Activated CD4-positive, alpha-beta memory T cell treated with anti-CD3 and anti-CD28 coated beads for 36 hours (primary cell): ENCODE measurements at regions not wholly inside any gene's neighbourhood (a gene's known extent, or its start where the extent isn't known, plus 50 kb on each side); places are given as distances from the start of the nearest gene placed in this dataset.
A peak's percentile ranks its signal among the peaks of the same experiment; 100 is the strongest.

ENCODE experiments used
- CTCF ChIA-PET: fragments of 350-600 bp; sonication (Branson Sonifier 250); formaldehyde crosslinking; loops from one replicate; lab custom pipeline; 2021; ENCODE audit warnings: antibody characterized with exemption, inconsistent platforms; lab: Charles Lee
- POLR2A ChIA-PET: fragments of 350-600 bp; sonication (Branson Sonifier 250); formaldehyde crosslinking; loops from one replicate; lab custom pipeline; 2021; ENCODE audit warnings: antibody characterized with exemption; lab: Charles Lee
- DNase-seq: peaks from one replicate; pipeline ENCODE4 v3.0.0-alpha.2; 2020
- H3K27ac Mint-ChIP-seq: one replicate; pipeline ENCODE4 v1.8.0; 2021; ENCODE audit warnings: mixed read lengths
- H3K27me3 Mint-ChIP-seq: one replicate; pipeline ENCODE4 v1.8.0; 2021; ENCODE audit warnings: mixed read lengths
- H3K36me3 Mint-ChIP-seq: one replicate; pipeline ENCODE4 v1.8.0; 2021; ENCODE audit warnings: mixed read lengths
- H3K4me1 Mint-ChIP-seq: one replicate; pipeline ENCODE4 v1.8.0; 2021; ENCODE audit warnings: low read depth, mixed read lengths
- H3K4me3 Mint-ChIP-seq: one replicate; pipeline ENCODE4 v1.8.0; 2021; ENCODE audit warnings: mild to moderate bottlenecking, mixed read lengths
- H3K9me3 Mint-ChIP-seq: one replicate; pipeline ENCODE4 v1.8.0; 2021; ENCODE audit warnings: mixed read lengths
- intact Hi-C: fragments of 100-400 bp; cut with micrococcal nuclease; formaldehyde crosslinking; loops from one replicate; pipeline ENCODE4 v1.15.1; 2023

DNA sequence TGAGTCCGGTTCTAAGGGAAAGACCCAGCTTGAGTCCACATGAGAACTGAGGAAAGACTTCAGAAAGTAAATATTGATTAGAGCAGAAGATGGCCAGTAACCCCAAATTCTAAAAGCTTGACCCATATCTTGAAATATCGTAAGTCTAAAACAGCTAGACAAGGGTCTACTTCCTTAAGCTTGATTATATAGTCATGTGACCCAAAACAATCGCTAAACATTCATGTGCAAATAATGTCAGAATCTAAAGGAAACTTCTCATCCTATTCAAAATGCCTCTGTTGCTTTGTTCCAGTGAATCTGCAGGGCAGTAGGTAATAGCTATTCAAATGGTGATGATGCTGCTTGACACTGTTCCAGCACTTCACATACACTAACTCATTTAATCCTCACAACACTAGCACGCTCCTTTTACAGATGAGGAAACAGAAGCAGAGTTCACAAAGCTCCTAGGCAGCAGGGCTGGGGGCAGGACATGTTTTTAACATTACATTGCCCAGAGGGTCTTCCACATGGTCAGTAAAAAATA is 52.6 kb downstream of the TCF20 start:
- CTCF ChIA-PET = interaction anchor here (0.5 to 1.5 kb wide), 5 partner anchors 10 to 220 kb away, joined by 3 to 7 read pairs (median 3); no protein-coding TSS in a partner anchor
- Mint-ChIP-seq H3K36me3 (peaks cover 23% of the 10 kb centered on the region), H3K27me3 (no peaks in the 10 kb centered on the region), H3K4me3 (peak overlapping the region; percentile 38), H3K9me3 (no peaks in the 10 kb centered on the region), H3K27ac (peak overlapping the region; percentile 95), H3K4me1 (peaks cover 51% of the 10 kb centered on the region)
- intact Hi-C loops = loop anchor here (1.0 to 2.0 kb wide), 6 partner anchors 16 to 278 kb away; no protein-coding TSS in a partner anchor
- no peak for DNase-seq
- POLR2A ChIA-PET = interaction anchor here (0.5 to 3.2 kb wide), 6 partner anchors 15 to 288 kb away, joined by 3 to 13 read pairs (median 4); no protein-coding TSS in a partner anchor

DNA sequence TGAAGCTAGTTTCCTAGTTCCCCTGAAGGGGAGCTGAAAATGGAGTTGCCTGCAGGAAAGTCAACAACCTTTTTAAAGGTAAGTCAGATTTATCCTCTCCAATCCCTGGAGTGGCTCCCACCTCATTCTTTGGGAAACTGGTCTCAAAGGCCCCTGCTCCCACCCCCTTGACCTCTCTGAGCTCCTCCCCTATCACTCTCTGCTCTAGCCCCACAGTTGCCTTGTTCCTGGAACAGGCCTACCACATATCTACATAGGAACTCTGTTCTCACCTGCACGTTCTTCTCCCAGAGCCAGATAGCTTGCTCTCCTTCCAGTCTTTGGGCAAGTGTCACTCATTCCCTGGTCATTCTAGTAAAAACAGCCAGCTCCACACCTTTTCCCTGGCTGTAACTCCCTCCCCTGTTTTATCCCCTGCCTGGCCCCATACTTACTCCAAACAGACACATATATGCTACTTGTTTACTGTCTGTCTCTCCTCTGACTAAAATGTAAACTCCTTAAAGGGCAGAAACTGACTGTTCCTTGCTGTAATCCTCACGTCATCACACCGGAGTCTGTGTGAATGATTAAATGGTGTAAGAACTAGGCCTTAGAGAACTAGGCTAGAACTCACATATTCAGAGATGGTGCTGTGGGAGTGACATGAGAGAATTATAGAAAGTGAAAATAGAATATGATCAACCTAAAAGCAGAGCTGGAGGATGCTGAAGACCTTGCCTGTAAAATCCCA is 53.3 kb downstream of the TCF20 start:
- H3K9me3 Mint-ChIP-seq = no peaks in the 10 kb centered on the region
- H3K36me3 Mint-ChIP-seq = peaks cover 28% of the 10 kb centered on the region
- H3K27ac Mint-ChIP-seq = peak overlapping the region; percentile 95
- H3K4me3 Mint-ChIP-seq = peak overlapping the region; percentile 38
- ChIA-PET CTCF (interaction anchor here (0.8 to 1.5 kb wide), 4 partner anchors 15 to 221 kb away, joined by 3 to 7 read pairs (median 3); no protein-coding TSS in a partner anchor), POLR2A (interaction anchor here (0.9 to 3.2 kb wide), 8 partner anchors 15 to 127 kb away, joined by 3 to 13 read pairs (median 4); no protein-coding TSS in a partner anchor)
- DNase-seq = peak; percentile 60
- H3K4me1 Mint-ChIP-seq = peaks cover 45% of the 10 kb centered on the region
- H3K27me3 Mint-ChIP-seq = no peaks in the 10 kb centered on the region
- intact Hi-C loops = loop anchor here (1.0 to 2.0 kb wide), 6 partner anchors 15 to 277 kb away; no protein-coding TSS in a partner anchor

DNA sequence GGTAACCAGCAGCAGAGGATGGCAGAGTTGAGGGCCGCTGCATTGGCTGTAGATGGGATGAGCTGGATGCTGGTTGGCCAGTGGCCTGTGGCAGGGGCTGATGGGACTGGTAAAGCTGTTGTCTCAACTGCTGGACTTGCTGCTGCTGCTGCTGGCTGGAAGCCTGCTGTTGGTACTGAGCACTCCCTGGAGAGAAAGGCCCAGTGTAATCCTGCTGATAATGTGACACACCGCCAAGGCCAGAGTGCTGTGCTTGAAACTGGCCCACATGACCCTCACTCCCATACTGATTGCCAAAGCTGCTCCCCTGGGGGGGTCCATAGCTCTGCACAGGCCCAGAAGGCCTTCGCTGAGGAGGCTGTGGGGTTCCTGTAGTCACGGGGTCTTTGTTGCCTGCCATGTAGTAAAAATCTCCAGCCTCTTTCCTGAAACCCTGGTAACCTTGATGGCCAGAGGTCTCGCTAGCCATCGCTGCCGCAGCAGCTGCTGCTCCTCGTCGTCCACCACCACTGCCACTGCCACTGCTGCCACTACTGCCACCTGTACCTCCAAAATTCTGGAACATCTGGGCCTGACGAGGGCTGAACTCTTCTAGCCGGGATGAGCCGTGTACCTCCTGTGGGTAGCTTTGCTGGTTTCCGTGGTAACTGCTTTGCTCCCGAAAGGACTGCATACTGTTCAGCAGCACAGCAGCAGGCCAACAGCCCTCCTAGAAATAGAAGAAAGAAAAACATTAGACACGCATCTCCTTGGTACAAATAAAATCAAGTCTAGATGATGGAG is 55.6 kb downstream of the TCF20 start:
- peaks cover 42% of the 10 kb centered on the region for H3K36me3 Mint-ChIP-seq
- H3K27me3 Mint-ChIP-seq = no peaks in the 10 kb centered on the region
- peaks cover 42% of the 10 kb centered on the region for H3K4me1 Mint-ChIP-seq
- ChIA-PET CTCF (interaction anchor here (0.9 kb wide), 1 partner anchor 44 kb away, joined by 3 read pairs; no protein-coding TSS in a partner anchor), POLR2A (no interaction called here)
- H3K4me3 Mint-ChIP-seq = no peak overlapping the region
- intact Hi-C loops = no loop called here
- H3K27ac Mint-ChIP-seq = no peak overlapping the region
- no peak for DNase-seq
- H3K9me3 Mint-ChIP-seq = no peaks in the 10 kb centered on the region

DNA sequence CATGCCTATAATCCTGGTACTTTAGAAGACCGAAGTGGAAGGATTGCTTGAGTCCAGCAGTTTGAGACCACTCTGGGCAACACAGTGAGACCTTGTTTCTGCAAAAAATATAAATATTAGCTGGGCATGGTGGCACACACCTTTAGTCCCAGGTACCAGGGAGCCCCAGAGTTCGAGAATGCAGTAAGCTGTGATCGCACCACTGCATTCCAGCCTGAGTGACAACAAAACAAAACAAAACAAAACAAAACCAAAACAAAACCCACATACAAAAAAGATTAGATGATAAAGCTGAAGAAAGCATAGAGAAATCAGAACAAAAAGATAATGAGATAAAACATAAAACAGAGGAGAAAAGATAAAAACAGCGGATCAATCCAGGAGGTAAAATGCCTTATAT is 62.1 kb downstream of the TCF20 start:
- peaks cover 55% of the 10 kb centered on the region for H3K4me1 Mint-ChIP-seq
- no peaks in the 10 kb centered on the region for H3K9me3 Mint-ChIP-seq
- peaks cover 40% of the 10 kb centered on the region for H3K36me3 Mint-ChIP-seq
- intact Hi-C loops = no loop called here
- H3K4me3 Mint-ChIP-seq = peak overlapping the region; percentile 27
- CTCF ChIA-PET = interaction anchor here (0.6 to 1.7 kb wide), 3 partner anchors 10 to 236 kb away, joined by 3 read pairs; no protein-coding TSS in a partner anchor
- POLR2A ChIA-PET = no interaction called here
- H3K27ac Mint-ChIP-seq = peak overlapping the region; percentile 2
- DNase-seq = no peak
- H3K27me3 Mint-ChIP-seq = no peaks in the 10 kb centered on the region

GRCh38 chr22:42207918-42208317 is 62.5 kb downstream of the TCF20 start:
- Mint-ChIP-seq H3K36me3 (peaks cover 35% of the 10 kb centered on the region), H3K27ac (no peak overlapping the region), H3K4me3 (peak overlapping the region; percentile 12), H3K9me3 (no peaks in the 10 kb centered on the region), H3K27me3 (no peaks in the 10 kb centered on the region), H3K4me1 (peaks cover 59% of the 10 kb centered on the region)
- ChIA-PET CTCF (interaction anchor here (0.6 to 1.7 kb wide), 2 partner anchors 11 to 158 kb away, joined by 3 read pairs; no protein-coding TSS in a partner anchor), POLR2A (no interaction called here)
- intact Hi-C loops = no loop called here
- peak; percentile 25 for DNase-seq

- no peak for DNase-seq
- ChIA-PET POLR2A (no interaction called here), CTCF (no interaction called here)
- H3K4me1 Mint-ChIP-seq = peaks cover 65% of the 10 kb centered on the region
- H3K36me3 Mint-ChIP-seq = peaks cover 27% of the 10 kb centered on the region
- intact Hi-C loops = no loop called here
- H3K27me3 Mint-ChIP-seq = no peaks in the 10 kb centered on the region
- H3K9me3 Mint-ChIP-seq = no peaks in the 10 kb centered on the region
- H3K27ac Mint-ChIP-seq = peak overlapping the region; percentile 85
- no peak overlapping the region for H3K4me3 Mint-ChIP-seq
These were observed 66.8 kb downstream of the TCF20 start for GRCh38 chr22:42203609-42204008.

DNA sequence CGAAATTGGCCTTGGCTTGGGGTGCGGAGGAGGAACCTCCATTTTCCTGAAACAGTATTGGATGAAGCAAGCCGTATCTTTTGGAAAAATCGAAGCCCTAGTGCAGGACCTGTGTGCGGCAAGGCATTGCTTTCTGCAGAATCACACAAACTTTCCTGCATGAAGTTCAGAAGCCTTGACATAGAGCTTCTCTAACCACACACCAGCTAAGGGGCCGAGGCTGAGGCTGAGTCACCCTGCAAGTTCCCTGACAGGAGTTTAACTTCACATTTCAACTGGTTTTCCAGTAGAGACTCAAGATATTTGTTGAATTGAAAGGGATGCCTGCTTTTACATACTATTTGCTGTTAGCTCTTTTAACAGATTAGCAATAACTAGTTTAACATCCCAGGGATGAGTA is 67.8 kb downstream of the TCF20 start:
- H3K27me3 Mint-ChIP-seq = no peaks in the 10 kb centered on the region
- ChIA-PET POLR2A (interaction anchor here (1.2 to 1.8 kb wide), 3 partner anchors 15 to 22 kb away, joined by 3 to 13 read pairs (median 9); no protein-coding TSS in a partner anchor), CTCF (interaction anchor here (1.0 to 3.1 kb wide), 7 partner anchors 10 to 35 kb away, joined by 3 to 13 read pairs (median 3); no protein-coding TSS in a partner anchor)
- peak overlapping the region; percentile 85 for H3K27ac Mint-ChIP-seq
- peak; percentile 80 for DNase-seq
- H3K4me3 Mint-ChIP-seq = peak overlapping the region; percentile 71
- peaks cover 23% of the 10 kb centered on the region for H3K36me3 Mint-ChIP-seq
- H3K9me3 Mint-ChIP-seq = no peaks in the 10 kb centered on the region
- H3K4me1 Mint-ChIP-seq = peaks cover 56% of the 10 kb centered on the region
- intact Hi-C loops = loop anchor here (1.0 kb wide), 4 partner anchors 8 to 22 kb away; no protein-coding TSS in a partner anchor

GRCh38 chr22:42202048-42202447 is 68.4 kb downstream of the TCF20 start:
- intact Hi-C loops = loop anchor here (1.0 kb wide), 4 partner anchors 8 to 22 kb away; no protein-coding TSS in a partner anchor
- ChIA-PET POLR2A (interaction anchor here (1.2 to 1.8 kb wide), 3 partner anchors 15 to 22 kb away, joined by 3 to 13 read pairs (median 9); no protein-coding TSS in a partner anchor), CTCF (interaction anchor here (1.0 to 3.1 kb wide), 7 partner anchors 9 to 34 kb away, joined by 3 to 13 read pairs (median 3); no protein-coding TSS in a partner anchor)
- Mint-ChIP-seq H3K36me3 (peaks cover 21% of the 10 kb centered on the region), H3K4me1 (peaks cover 54% of the 10 kb centered on the region), H3K4me3 (peak overlapping the region; percentile 71), H3K27ac (peak overlapping the region; percentile 85), H3K9me3 (no peaks in the 10 kb centered on the region), H3K27me3 (no peaks in the 10 kb centered on the region)
- peak; percentile 62 for DNase-seq

GRCh38 chr22:42199025-42199424 is 68.4 kb upstream of the CYP2D6 start:
- Mint-ChIP-seq H3K4me1 (peaks cover 57% of the 10 kb centered on the region), H3K4me3 (no peak overlapping the region), H3K9me3 (no peaks in the 10 kb centered on the region), H3K27me3 (no peaks in the 10 kb centered on the region), H3K27ac (no peak overlapping the region), H3K36me3 (peaks cover 12% of the 10 kb centered on the region)
- ChIA-PET CTCF (no interaction called here), POLR2A (no interaction called here)
- intact Hi-C loops = no loop called here
- DNase-seq = no peak

- ChIA-PET POLR2A (interaction anchor here (0.6 kb wide), 1 partner anchor 119 kb away, joined by 3 read pairs; no protein-coding TSS in a partner anchor), CTCF (no interaction called here)
- H3K36me3 Mint-ChIP-seq = peaks cover 15% of the 10 kb centered on the region
- peaks cover 58% of the 10 kb centered on the region for H3K4me1 Mint-ChIP-seq
- DNase-seq = no peak
- no peaks in the 10 kb centered on the region for H3K27me3 Mint-ChIP-seq
- no peaks in the 10 kb centered on the region for H3K9me3 Mint-ChIP-seq
- H3K27ac Mint-ChIP-seq = no peak overlapping the region
- intact Hi-C loops = no loop called here
- H3K4me3 Mint-ChIP-seq = no peak overlapping the region
These were observed 67.6 kb upstream of the CYP2D6 start for GRCh38 chr22:42198226-42198625.

DNA sequence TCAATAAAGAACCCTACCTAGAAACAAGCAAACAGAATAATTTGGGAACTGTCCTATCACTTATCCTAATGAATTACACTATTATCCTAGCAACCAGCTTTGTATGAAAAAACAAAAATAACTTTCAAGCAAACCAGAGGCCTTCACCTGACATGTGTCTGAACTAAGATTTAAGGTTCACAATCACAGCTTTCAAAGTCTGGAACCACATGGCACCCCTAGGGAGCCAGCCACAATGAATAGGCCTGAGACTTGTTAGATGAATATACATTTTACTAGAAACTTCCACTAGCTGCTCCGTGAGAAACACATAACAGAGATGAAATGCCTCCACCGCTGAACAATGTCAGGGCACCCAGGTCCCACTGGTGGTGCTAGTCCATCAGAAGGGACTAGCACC is 65.8 kb upstream of the CYP2D6 start:
- intact Hi-C loops = no loop called here
- DNase-seq = no peak
- ChIA-PET POLR2A (no interaction called here), CTCF (no interaction called here)
- H3K27me3 Mint-ChIP-seq = no peaks in the 10 kb centered on the region
- no peak overlapping the region for H3K27ac Mint-ChIP-seq
- no peak overlapping the region for H3K4me3 Mint-ChIP-seq
- peaks cover 58% of the 10 kb centered on the region for H3K4me1 Mint-ChIP-seq
- no peaks in the 10 kb centered on the region for H3K9me3 Mint-ChIP-seq
- peaks cover 12% of the 10 kb centered on the region for H3K36me3 Mint-ChIP-seq
